KOPT-K1 (cell line): ENCODE measurements at regions not wholly inside any gene's neighbourhood (a gene's known extent, or its start where the extent isn't known, plus 50 kb on each side); places are given as distances from the start of the nearest gene placed in this dataset.

ENCODE experiments used
- H3K27ac ChIP-seq: fragments of 200-600 bp; sonication (generic); 2 replicates; pipeline ENCODE4 v1.5.1; 2016; ENCODE audit warnings: antibody characterized with exemption, mild to moderate bottlenecking, low read depth, low read length; ENCODE audit not compliant: poor library complexity, severe bottlenecking
- H3K36me3 ChIP-seq: fragments of 200-600 bp; sonication (generic); 2 replicates; pipeline ENCODE4 v1.5.1; 2017; ENCODE audit warnings: antibody characterized with exemption, mild to moderate bottlenecking, low read length, moderate library complexity; ENCODE audit not compliant: insufficient read depth
- H3K9me3 ChIP-seq: fragments of 200-600 bp; sonication (generic); 2 replicates; pipeline ENCODE4 v1.5.1; 2017; ENCODE audit warnings: antibody characterized with exemption, low read length, mild to moderate bottlenecking; ENCODE audit not compliant: insufficient read depth, poor library complexity, severe bottlenecking

DNA sequence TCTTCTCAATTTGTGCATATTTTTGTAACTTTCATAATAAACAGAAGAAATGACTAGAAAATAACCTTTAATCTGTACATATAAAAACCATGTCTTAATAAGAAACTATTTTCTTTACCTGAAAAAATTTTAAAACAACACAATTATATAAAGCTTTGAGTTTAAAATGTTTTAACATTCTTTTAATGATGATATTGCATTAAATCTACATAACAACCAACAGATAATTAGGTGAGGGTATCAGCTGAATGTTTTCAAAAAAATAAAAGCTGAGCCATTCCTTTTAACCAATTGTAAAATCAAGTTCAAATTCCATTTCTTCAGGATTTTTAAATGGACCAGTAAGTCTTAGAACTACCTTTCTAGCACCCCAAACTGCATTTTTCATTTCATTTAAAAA, 1185.0 kb upstream of the CITED2 start:
- Histone ChIP-seq H3K27ac (no peak overlapping the region), H3K36me3 (no peaks in the 10 kb centered on the region), H3K9me3 (no peaks in the 10 kb centered on the region)

- no peaks in the 10 kb centered on the region for H3K9me3 ChIP-seq
- no peak overlapping the region for H3K27ac ChIP-seq
- no peaks in the 10 kb centered on the region for H3K36me3 ChIP-seq
Measured at GRCh38 chr6:140554421-140554820, 1180.0 kb upstream of the CITED2 start.

- no peaks in the 10 kb centered on the region for H3K36me3 ChIP-seq
- H3K27ac ChIP-seq = no peak overlapping the region
- no peaks in the 10 kb centered on the region for H3K9me3 ChIP-seq
Measured at GRCh38 chr6:140548366-140548765, 1173.9 kb upstream of the CITED2 start.

DNA sequence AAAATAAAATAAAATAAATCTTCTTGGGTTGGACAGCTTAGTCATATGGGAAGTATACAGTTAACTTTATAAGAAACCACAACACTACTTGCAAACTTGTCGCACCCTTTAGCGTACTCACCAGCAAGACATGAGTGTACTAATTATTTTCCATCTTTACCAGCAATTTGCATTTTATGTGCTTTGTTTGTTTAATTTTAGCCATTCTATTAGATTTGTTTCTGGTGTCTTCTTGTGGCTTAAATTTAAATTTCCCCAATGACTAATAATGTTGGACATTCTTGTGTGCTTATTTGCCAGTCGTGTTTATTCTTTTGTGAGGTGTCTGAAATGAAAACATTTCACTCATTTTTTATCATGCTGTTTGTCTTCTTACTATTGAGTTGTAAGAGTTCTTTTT, 1172.2 kb upstream of the CITED2 start:
- no peak overlapping the region for H3K27ac ChIP-seq
- H3K36me3 ChIP-seq = no peaks in the 10 kb centered on the region
- no peaks in the 10 kb centered on the region for H3K9me3 ChIP-seq

DNA sequence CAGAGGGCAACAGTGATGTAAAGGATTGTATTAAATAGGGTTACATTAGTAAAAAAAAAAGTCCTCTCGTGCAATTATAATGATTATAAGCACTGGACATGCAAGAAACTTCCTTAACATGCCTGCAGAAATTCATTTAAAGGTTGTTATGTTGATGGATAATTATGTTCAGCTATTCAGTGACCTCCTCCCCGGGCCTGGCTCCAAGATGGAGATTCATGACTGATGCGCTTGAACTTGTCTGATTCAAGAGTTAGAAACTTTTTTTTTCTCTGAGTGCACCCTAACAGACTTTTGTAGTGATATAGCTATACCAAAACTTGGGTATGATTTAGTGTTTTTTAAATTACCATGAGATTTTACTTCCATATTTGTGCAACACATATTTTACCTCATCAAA, 1170.0 kb upstream of the CITED2 start:
- no peak overlapping the region for H3K27ac ChIP-seq
- H3K9me3 ChIP-seq = no peaks in the 10 kb centered on the region

DNA sequence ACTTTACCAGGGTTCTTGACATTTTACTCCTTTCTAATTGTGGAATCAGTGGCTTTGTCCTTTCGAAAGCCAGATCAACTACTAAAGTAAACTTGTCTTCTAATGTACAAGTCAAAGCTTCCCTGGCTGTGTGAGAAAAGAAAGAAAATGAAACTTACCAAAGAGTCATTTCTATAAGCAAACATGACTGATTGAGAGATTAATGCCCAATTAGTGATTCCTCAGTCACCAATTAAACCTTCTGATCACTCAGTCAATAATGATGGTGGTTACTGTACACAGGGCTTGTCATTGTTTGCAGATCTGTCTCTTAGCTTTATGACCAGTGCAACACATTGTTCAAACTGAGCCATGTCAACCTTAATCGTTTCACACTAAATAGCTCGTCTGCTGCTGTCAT, 1168.4 kb upstream of the CITED2 start:
- Histone ChIP-seq H3K36me3 (no peaks in the 10 kb centered on the region), H3K27ac (no peak overlapping the region), H3K9me3 (no peaks in the 10 kb centered on the region)

More for the DNA sequence above, 1170.0 kb upstream of the CITED2 start:
- no peaks in the 10 kb centered on the region for H3K36me3 ChIP-seq

DNA sequence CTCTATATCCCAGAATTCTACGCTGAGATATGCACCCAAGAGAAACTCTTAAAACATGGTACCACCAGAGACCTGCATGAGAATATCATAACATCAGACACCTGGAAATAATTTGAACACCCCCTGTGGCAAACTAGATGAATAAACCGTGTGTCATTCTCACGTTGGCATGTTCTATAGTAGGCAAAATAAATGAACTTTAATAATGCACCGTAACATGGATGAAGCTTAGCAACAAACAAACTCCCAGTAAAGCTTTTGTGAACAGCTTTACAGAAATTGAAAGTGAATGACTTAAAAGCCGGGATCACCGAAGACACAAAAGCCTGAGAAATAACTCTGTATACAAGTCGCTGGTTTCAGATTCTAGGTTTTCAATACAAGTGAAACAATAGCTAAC, 1166.8 kb upstream of the CITED2 start:
- Histone ChIP-seq H3K27ac (no peak overlapping the region), H3K9me3 (no peaks in the 10 kb centered on the region), H3K36me3 (no peaks in the 10 kb centered on the region)

DNA sequence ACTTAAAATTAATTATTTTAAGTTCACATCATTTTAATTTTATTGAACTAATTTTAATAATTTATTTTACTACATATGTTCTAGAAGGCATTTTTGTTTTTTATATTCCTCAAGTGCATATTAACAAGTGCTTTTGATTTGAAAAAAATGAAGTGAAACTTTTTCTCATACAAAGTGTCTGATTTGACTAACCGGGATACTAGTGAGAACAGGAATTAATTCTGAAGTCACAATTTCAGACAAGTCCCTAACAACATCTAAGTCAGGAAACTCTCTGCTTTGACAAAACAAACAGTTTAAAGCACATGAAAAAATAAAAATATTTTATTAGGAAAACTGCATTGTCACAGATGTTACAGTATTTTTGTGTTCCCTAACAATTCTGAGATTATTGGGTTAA, 1166.3 kb upstream of the CITED2 start:
- no peaks in the 10 kb centered on the region for H3K36me3 ChIP-seq
- no peaks in the 10 kb centered on the region for H3K9me3 ChIP-seq
- no peak overlapping the region for H3K27ac ChIP-seq

DNA sequence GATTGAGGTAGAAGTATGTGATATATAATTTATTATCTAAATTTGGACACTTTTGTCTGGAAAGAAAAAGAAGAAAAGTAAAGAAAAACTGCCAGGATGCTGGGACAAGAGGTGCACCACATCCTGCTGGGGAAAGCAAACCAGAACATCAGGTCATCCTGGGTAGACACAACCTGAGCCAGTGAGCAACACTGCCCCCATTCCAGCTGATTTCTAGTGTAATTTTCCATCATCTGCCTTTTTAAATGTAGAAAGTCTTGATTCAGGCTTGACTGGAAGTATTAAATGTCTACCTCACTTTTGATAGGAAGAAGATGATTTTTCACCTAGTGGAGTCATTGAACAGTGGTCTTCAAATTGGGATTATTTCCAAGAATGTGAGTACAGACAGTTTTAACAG, 1164.5 kb upstream of the CITED2 start:
- Histone ChIP-seq H3K27ac (no peak overlapping the region), H3K36me3 (no peaks in the 10 kb centered on the region), H3K9me3 (no peaks in the 10 kb centered on the region)

DNA sequence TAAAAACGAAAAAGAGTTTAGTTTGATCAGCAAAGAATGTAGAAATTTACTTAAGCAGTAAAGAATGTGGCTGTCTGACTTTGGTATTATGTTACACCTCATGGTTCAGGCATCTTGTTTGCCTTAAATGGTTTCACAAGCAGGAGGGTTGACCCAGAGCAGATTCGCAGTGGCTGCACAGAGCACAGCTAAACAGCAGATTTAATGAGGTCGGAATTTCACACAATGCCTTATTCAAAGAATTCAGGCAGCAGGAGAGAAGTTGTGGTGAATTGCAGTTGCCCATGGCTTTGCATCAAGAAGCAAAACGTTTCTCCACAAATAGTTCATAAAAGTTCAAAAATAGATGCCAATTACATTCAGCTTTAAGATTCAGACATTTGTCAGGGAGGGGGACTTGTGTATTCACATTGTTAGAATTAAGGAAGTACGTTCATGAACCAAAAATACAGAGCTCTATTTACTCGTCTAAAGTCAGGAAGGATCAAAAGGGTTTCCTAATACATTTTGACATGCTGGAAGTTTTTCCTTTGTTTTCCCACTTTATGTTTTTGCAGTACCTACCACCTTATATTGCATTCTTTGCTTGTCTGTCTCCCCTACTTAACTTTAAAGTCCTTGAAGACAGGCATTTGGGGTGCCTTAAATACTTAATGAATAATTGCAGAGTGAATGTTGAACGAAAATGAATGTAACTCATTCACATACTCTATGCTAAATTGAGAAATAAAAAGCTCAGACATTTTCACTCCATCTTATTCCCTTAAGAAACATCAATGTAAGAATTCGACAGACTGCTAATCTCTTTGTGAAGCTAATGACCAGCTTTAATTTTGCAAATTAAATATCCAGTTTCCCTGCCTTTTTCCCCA, 1163.6 kb upstream of the CITED2 start:
- Histone ChIP-seq H3K36me3 (no peaks in the 10 kb centered on the region), H3K27ac (no peak overlapping the region)

GRCh38 chr6:140537211-140537610, 1162.8 kb upstream of the CITED2 start:
- H3K27ac ChIP-seq = no peak overlapping the region
- no peaks in the 10 kb centered on the region for H3K36me3 ChIP-seq

More for the DNA sequence above, 1163.6 kb upstream of the CITED2 start:
- H3K9me3 ChIP-seq = no peaks in the 10 kb centered on the region

DNA sequence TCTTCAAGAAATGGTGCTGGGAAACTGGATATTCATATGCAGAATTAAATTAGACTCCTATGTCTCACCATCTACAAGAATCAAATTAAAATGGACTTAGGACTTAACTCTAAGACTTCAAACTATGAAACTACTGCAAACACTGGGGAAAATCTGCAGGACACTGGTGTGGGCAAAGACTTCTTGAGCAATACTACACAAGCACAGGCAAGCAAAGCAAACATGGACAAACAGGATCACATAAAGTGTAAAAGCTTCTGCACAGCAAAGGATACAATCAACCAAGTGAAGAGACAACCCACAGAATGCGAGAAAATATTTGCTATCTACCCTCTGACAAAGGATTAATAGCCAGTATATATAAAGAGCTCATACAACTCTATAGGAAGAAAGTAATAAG, 1161.1 kb upstream of the CITED2 start:
- H3K9me3 ChIP-seq = no peaks in the 10 kb centered on the region
- H3K27ac ChIP-seq = no peak overlapping the region
- no peaks in the 10 kb centered on the region for H3K36me3 ChIP-seq

More at GRCh38 chr6:140537211-140537610, 1162.8 kb upstream of the CITED2 start:
- H3K9me3 ChIP-seq = no peaks in the 10 kb centered on the region

DNA sequence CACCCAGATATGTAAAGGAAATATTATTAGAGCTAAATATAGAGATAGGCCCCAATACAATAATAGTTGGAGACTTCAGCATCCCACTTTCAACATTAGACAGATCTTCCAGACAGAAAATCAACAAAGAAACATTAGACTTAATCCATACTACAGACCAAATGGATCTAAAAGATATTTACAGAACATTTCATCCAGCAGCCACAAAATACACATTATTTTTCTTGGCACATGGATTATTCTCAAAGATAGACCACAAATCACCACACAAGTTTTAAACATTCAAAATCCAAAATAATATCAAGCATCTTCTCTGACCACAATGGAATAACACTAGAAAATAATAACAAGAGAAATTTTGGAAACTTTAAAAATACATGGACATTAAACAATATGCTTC, 1159.1 kb upstream of the CITED2 start:
- no peaks in the 10 kb centered on the region for H3K9me3 ChIP-seq
- H3K27ac ChIP-seq = no peak overlapping the region
- no peaks in the 10 kb centered on the region for H3K36me3 ChIP-seq

DNA sequence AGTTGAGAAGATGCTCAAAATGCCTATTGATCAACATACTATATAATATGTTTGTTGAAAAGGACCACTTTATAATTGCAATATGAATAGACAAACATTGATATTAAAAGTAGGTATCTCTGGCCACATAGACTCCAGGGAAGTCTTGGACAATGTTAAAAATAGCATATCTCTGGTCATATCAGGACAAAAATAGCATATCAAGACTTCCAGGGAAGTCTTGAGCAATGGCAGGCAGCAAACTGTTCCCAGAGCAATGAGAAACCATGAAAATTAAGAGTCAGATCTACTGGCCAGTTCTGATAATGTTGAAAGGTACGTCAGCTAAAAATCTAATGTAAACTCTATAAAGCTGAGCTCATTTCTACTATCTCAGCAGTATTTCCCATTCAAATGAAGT, 1130.3 kb upstream of the CITED2 start:
- no peak overlapping the region for H3K27ac ChIP-seq

GRCh38 chr6:140500849-140501248, 1126.4 kb upstream of the CITED2 start:
- Histone ChIP-seq H3K36me3 (no peaks in the 10 kb centered on the region), H3K27ac (no peak overlapping the region), H3K9me3 (no peaks in the 10 kb centered on the region)

More for the DNA sequence above, 1130.3 kb upstream of the CITED2 start:
- no peaks in the 10 kb centered on the region for H3K9me3 ChIP-seq
- H3K36me3 ChIP-seq = no peaks in the 10 kb centered on the region

GRCh38 chr6:140499607-140500006, 1125.2 kb upstream of the CITED2 start:
- H3K27ac ChIP-seq = no peak overlapping the region
- no peaks in the 10 kb centered on the region for H3K36me3 ChIP-seq
- no peaks in the 10 kb centered on the region for H3K9me3 ChIP-seq
